ENCODE measurements at regions not wholly inside any gene's neighbourhood (a gene's known extent, or its start where the extent isn't known, plus 50 kb on each side); places are given as distances from the start of the nearest gene placed in this dataset.
A peak's percentile ranks its signal among the peaks of the same experiment; 100 is the strongest.

GRCh38 chr1:61585714-61586113 lies 139.2 kb downstream of the TM2D1 start:
- H3K4me3 ChIP-seq, result no peak overlapping the region
- no peaks in the 10 kb centered on the region for H3K27me3 ChIP-seq
- H3K9me3 ChIP-seq, result no peaks in the 10 kb centered on the region
- H3K4me1 ChIP-seq, result no peaks in the 10 kb centered on the region
- no peak overlapping the region for H3K27ac ChIP-seq (replicated peaks in 1 of 4)
- H3K36me3 ChIP-seq, result no peaks in the 10 kb centered on the region
- intact Hi-C loops (cut with DNase I), result no loop called here
- no peak for DNase-seq (ENCODE audit: extremely low spot score)
- TF ChIP-seq EP300 (IDR thresholded peaks at IDR 0.05), result no peak
- TF ChIP-seq POLR2AphosphoS5 (IDR thresholded peaks at IDR 0.05), result no peak
- no peak for TF ChIP-seq CTCF (IDR thresholded peaks at IDR 0.05)
- TF ChIP-seq POLR2A (IDR thresholded peaks at IDR 0.05; ENCODE audit: low read depth), result no peak
- 91% methylated on average over 6 of the region's 7 CpGs for WGBS

- intact Hi-C loops (cut with DNase I), result no loop called here
- 82% methylated on average over 2 of the region's 2 CpGs for WGBS
- DNase-seq (ENCODE audit: extremely low spot score), result no peak
- H3K4me3 ChIP-seq, result no peak overlapping the region
- H3K4me1 ChIP-seq, result peaks cover 0 to 4% (median 0%) of the 10 kb centered on the region in 4 donors
- TF ChIP-seq POLR2AphosphoS5 (IDR thresholded peaks at IDR 0.05), result no peak
- no peak for TF ChIP-seq CTCF (IDR thresholded peaks at IDR 0.05)
- no peak for TF ChIP-seq POLR2A (IDR thresholded peaks at IDR 0.05; ENCODE audit: low read depth)
- no peak for TF ChIP-seq EP300 (IDR thresholded peaks at IDR 0.05)
- no peaks in the 10 kb centered on the region for H3K9me3 ChIP-seq
- no peaks in the 10 kb centered on the region for H3K27me3 ChIP-seq
- H3K27ac ChIP-seq (replicated peaks in 1 of 4), result no peak overlapping the region
- no peaks in the 10 kb centered on the region for H3K36me3 ChIP-seq
Observed at GRCh38 chr1:61583703-61584102, 141.2 kb downstream of the TM2D1 start.

GRCh38 chr1:61581251-61581650 lies 143.7 kb downstream of the TM2D1 start:
- WGBS, result 92% methylated on average over 2 of the region's 2 CpGs
- intact Hi-C loops (cut with DNase I), result no loop called here

GRCh38 chr1:61580417-61580816 lies 144.5 kb downstream of the TM2D1 start:
- Histone ChIP-seq H3K4me1 (peaks cover 0 to 4% (median 0%) of the 10 kb centered on the region in 4 donors), H3K36me3 (no peaks in the 10 kb centered on the region), H3K9me3 (no peaks in the 10 kb centered on the region), H3K27ac (replicated peaks in 1 of 4) (no peak overlapping the region), H3K27me3 (no peaks in the 10 kb centered on the region), H3K4me3 (no peak overlapping the region)
- DNase-seq (ENCODE audit: extremely low spot score), result no peak
- 97% methylated on average over 2 of the region's 2 CpGs for WGBS
- intact Hi-C loops (cut with DNase I), result no loop called here
- no peak for TF ChIP-seq POLR2A (IDR thresholded peaks at IDR 0.05; ENCODE audit: low read depth)
- no peak for TF ChIP-seq EP300 (IDR thresholded peaks at IDR 0.05)
- TF ChIP-seq POLR2AphosphoS5 (IDR thresholded peaks at IDR 0.05), result no peak
- no peak for TF ChIP-seq CTCF (IDR thresholded peaks at IDR 0.05)

More at GRCh38 chr1:61581251-61581650, 143.7 kb downstream of the TM2D1 start:
- Histone ChIP-seq H3K4me3 (no peak overlapping the region), H3K9me3 (no peaks in the 10 kb centered on the region), H3K36me3 (no peaks in the 10 kb centered on the region), H3K27me3 (no peaks in the 10 kb centered on the region), H3K4me1 (peaks cover 0 to 4% (median 0%) of the 10 kb centered on the region in 4 donors), H3K27ac (replicated peaks in 1 of 4) (no peak overlapping the region)
- TF ChIP-seq POLR2A (IDR thresholded peaks at IDR 0.05; ENCODE audit: low read depth) (no peak), EP300 (IDR thresholded peaks at IDR 0.05) (no peak), CTCF (IDR thresholded peaks at IDR 0.05) (no peak), POLR2AphosphoS5 (IDR thresholded peaks at IDR 0.05) (no peak)
- no peak for DNase-seq (ENCODE audit: extremely low spot score)

GRCh38 chr1:61579802-61580201 lies 145.1 kb downstream of the TM2D1 start:
- no peak overlapping the region for H3K4me3 ChIP-seq
- H3K9me3 ChIP-seq, result no peaks in the 10 kb centered on the region
- H3K27me3 ChIP-seq, result no peaks in the 10 kb centered on the region
- DNase-seq (ENCODE audit: extremely low spot score), result no peak
- TF ChIP-seq POLR2A (IDR thresholded peaks at IDR 0.05; ENCODE audit: low read depth) (no peak), CTCF (IDR thresholded peaks at IDR 0.05) (no peak), EP300 (IDR thresholded peaks at IDR 0.05) (no peak), POLR2AphosphoS5 (IDR thresholded peaks at IDR 0.05) (no peak)
- peaks cover 0 to 4% (median 0%) of the 10 kb centered on the region in 4 donors for H3K4me1 ChIP-seq
- intact Hi-C loops (cut with DNase I), result no loop called here
- WGBS, result 76% methylated on average over 1 of the region's 1 CpG
- peak overlapping the region in 2 of 4 donors; percentile 16 to 44 for H3K27ac ChIP-seq (replicated peaks in 1 of 4)
- no peaks in the 10 kb centered on the region for H3K36me3 ChIP-seq

All from esophagus muscularis mucosa (tissue), 4 donors.